ENCODE measurements at regions not wholly inside any gene's neighbourhood (a gene's known extent, or its start where the extent isn't known, plus 50 kb on each side); places are given as distances from the start of the nearest gene placed in this dataset.
A peak's percentile ranks its signal among the peaks of the same experiment; 100 is the strongest.
"Not testable (repeated sequence)": the region's sequence is repeated elsewhere in the genome, so short reads cannot be mapped to it uniquely, and the experiment has no call there.

DNA sequence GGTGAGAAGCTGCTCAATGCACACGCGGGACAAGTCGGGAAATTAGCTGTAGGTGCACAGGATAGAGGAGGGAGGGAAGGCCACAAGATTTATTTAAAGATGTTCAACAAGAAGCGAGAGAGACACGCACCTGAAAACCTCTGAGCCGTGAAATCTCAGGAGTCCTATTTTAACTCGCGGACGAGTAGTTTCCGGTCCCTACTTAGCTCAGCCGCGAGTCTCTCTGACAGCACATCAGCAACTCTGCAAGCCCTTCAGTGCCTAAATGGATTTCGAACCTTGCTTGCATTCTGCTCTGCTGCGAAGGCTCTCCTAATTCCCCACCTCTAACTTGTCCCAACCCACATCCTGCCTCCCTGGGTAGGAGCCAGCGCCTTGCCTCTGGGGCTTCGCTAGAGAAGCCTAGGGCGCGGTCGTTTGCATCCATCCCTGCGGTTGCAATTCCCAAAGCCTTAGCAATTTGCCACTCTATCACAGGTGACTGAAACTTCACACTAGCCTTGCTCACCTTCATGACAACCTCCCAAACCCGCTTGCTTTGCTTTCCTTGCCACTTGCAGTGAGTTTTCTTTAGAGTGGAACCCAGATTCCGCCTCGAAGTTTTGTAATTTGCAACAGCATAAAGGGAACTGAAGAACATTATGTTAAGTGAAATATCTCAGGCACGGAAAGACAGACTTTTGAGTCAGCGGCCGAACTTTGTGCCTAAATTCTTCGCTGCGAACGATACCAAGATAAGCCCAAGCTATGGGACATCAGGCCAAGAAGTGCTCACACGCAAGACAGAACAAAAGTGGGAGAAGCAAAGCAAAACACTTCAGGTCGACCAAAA, 202.8 kb downstream of the KDM5D start:
- no peak overlapping the region for H3K4me3 Mint-ChIP-seq (ENCODE audit: unreplicated experiment)
- H3K36me3 Mint-ChIP-seq (ENCODE audit: low read depth, unreplicated experiment): no peaks in the 10 kb centered on the region
- no peaks in the 10 kb centered on the region for H3K27me3 Mint-ChIP-seq (ENCODE audit: unreplicated experiment)
- no peaks in the 10 kb centered on the region for H3K4me1 Mint-ChIP-seq (ENCODE audit: unreplicated experiment)
- no peaks in the 10 kb centered on the region for H3K9me3 Mint-ChIP-seq (ENCODE audit: unreplicated experiment)
- TF ChIP-seq, protein P1, sequence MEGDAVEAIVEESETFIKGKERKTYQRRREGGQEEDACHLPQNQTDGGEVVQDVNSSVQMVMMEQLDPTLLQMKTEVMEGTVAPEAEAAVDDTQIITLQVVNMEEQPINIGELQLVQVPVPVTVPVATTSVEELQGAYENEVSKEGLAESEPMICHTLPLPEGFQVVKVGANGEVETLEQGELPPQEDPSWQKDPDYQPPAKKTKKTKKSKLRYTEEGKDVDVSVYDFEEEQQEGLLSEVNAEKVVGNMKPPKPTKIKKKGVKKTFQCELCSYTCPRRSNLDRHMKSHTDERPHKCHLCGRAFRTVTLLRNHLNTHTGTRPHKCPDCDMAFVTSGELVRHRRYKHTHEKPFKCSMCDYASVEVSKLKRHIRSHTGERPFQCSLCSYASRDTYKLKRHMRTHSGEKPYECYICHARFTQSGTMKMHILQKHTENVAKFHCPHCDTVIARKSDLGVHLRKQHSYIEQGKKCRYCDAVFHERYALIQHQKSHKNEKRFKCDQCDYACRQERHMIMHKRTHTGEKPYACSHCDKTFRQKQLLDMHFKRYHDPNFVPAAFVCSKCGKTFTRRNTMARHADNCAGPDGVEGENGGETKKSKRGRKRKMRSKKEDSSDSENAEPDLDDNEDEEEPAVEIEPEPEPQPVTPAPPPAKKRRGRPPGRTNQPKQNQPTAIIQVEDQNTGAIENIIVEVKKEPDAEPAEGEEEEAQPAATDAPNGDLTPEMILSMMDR (IDR thresholded peaks at IDR 0.05; ENCODE audit: unreplicated experiment): no peak
- no peak overlapping the region for H3K27ac Mint-ChIP-seq (ENCODE audit: unreplicated experiment)
- no peak for DNase-seq (ENCODE audit: low spot score)

DNA sequence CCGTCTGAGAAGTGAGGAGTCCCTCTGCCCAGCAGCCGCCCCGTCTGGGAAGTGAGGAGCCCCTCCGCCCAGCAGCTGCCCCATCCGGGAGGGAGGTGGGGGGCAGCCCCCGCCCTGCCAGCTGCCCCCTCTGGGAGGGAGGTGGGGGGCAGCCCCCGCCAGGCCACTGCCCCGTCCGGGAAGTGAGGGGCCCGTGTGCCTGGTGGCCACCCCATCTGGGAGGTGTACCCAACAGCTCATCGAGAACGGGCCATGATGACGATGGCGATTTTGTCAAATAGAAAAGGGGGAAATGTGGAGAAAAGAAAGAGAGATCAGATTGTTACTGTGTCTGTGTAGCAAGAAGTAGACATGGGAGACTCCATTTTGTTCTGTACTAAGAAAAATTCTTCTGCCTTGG, 208.8 kb downstream of the KDM5D start:
- DNase-seq (ENCODE audit: low spot score); H3K27me3 Mint-ChIP-seq (ENCODE audit: unreplicated experiment); H3K9me3 Mint-ChIP-seq (ENCODE audit: unreplicated experiment); H3K4me3 Mint-ChIP-seq (ENCODE audit: unreplicated experiment); H3K4me1 Mint-ChIP-seq (ENCODE audit: unreplicated experiment); H3K36me3 Mint-ChIP-seq (ENCODE audit: low read depth, unreplicated experiment); H3K27ac Mint-ChIP-seq (ENCODE audit: unreplicated experiment): not testable (repeated sequence)

GRCh38 chrY:19521976-19522375, 222.6 kb downstream of the KDM5D start:
- no peak for DNase-seq (ENCODE audit: low spot score)
- Mint-ChIP-seq H3K27me3 (ENCODE audit: unreplicated experiment) (no peaks in the 10 kb centered on the region), H3K4me3 (ENCODE audit: unreplicated experiment) (no peak overlapping the region), H3K27ac (ENCODE audit: unreplicated experiment) (no peak overlapping the region), H3K9me3 (ENCODE audit: unreplicated experiment) (no peaks in the 10 kb centered on the region), H3K36me3 (ENCODE audit: low read depth, unreplicated experiment) (no peaks in the 10 kb centered on the region), H3K4me1 (ENCODE audit: unreplicated experiment) (no peaks in the 10 kb centered on the region)
- TF ChIP-seq, protein P1 (IDR thresholded peaks at IDR 0.05; ENCODE audit: unreplicated experiment): no peak

- Mint-ChIP-seq H3K4me3 (ENCODE audit: unreplicated experiment) (no peak overlapping the region), H3K27me3 (ENCODE audit: unreplicated experiment) (peaks cover 2% of the 10 kb centered on the region), H3K27ac (ENCODE audit: unreplicated experiment) (no peak overlapping the region), H3K4me1 (ENCODE audit: unreplicated experiment) (no peaks in the 10 kb centered on the region), H3K9me3 (ENCODE audit: unreplicated experiment) (no peaks in the 10 kb centered on the region), H3K36me3 (ENCODE audit: low read depth, unreplicated experiment) (no peaks in the 10 kb centered on the region)
- DNase-seq (ENCODE audit: low spot score): peak; percentile 11
- TF ChIP-seq, protein P1 (IDR thresholded peaks at IDR 0.05; ENCODE audit: unreplicated experiment): peak; percentile 18
Measured at GRCh38 chrY:19503092-19503449, 241.5 kb downstream of the KDM5D start.

- no peak overlapping the region for H3K4me3 Mint-ChIP-seq (ENCODE audit: unreplicated experiment)
- peaks cover 2% of the 10 kb centered on the region for H3K27me3 Mint-ChIP-seq (ENCODE audit: unreplicated experiment)
- no peaks in the 10 kb centered on the region for H3K4me1 Mint-ChIP-seq (ENCODE audit: unreplicated experiment)
- no peak for DNase-seq (ENCODE audit: low spot score)
- H3K36me3 Mint-ChIP-seq (ENCODE audit: low read depth, unreplicated experiment): no peaks in the 10 kb centered on the region
- TF ChIP-seq, protein P1 (IDR thresholded peaks at IDR 0.05; ENCODE audit: unreplicated experiment): no peak
- H3K27ac Mint-ChIP-seq (ENCODE audit: unreplicated experiment): no peak overlapping the region
- H3K9me3 Mint-ChIP-seq (ENCODE audit: unreplicated experiment): no peaks in the 10 kb centered on the region
Measured at GRCh38 chrY:19502169-19503091, 242.1 kb downstream of the KDM5D start.

Measured in endothelial cell (in vitro differentiated cells).